GM18505 (cell line): ENCODE measurements at regions not wholly inside any gene's neighbourhood (a gene's known extent, or its start where the extent isn't known, plus 50 kb on each side); places are given as distances from the start of the nearest gene placed in this dataset.

Experiments
- ATAC-seq: cut with Tn5 transposase; IDR thresholded peaks from one replicate; pipeline ENCODE4 v1.9.1; 2021; ENCODE audit not compliant: unreplicated experiment
- POLR2A ChIP-seq: IDR thresholded peaks from 4 replicates; pipeline ENCODE4 v1.6.1; 2011; ENCODE audit warnings: borderline replicate concordance; ENCODE audit not compliant: insufficient read depth, insufficient read length; ENCODE audit errors: extremely low read depth

DNA sequence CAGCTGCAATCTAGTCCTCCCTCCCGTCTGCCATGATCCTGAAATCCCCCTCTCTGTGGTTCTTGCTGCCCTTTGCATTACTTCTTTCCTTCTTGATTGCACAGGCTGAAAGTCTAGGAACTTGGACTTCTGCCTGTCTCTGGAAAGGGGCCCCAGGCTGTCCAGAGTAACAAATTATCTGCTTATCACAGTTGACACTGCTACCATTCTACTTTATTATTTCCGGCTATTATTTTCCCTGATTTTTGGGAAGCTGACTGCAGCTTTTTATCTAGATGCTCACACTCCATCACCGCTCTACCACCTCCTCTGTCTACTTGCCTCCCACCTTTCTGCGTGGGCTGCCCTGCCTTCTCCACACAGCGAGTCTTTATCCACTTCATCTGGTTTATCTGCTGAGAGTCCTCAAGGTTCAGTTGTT, 202.1 kb upstream of the PLXNA2 start:
- TF ChIP-seq POLR2A, result no peak
- no peak for ATAC-seq

DNA sequence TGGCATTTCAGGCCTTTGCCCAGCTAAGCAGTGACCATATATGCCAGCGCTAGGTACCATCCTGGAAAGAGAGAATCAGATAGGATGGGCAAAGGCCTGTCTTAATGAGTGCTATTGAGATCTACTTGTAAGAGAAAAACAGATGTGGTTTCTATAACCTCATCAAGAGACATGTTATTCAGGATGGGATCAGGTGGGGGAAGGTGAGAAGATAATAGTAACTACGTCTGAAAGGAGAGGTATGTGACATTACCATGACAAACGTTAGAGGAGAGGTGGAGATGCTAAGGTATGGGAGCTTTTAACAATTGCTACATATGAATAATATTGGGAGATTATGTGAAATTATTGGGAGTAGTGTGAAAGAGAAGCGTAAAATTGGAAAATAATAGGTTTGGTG, 204.2 kb upstream of the PLXNA2 start:
- no peak for TF ChIP-seq POLR2A
- no peak for ATAC-seq

DNA sequence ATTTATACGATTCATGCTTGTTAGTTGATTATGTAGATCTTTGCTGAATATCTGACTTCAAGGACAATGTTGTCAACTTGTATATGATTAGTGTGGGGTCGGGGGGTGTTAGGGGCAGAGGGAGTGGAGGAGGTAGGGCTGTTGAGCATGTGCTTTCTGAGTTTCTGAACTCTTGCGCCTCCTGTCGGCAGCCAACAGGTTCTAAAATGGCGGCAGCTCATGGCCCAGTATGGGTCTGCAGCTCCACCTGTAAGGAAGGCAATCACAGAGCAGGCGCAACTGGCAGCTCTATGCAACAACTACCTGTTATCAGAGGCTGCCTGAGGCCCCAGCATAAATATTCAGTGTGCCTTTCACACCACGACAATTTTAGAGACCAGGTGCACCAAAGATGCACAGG, 205.8 kb upstream of the PLXNA2 start:
- no peak for TF ChIP-seq POLR2A
- ATAC-seq, result no peak

DNA sequence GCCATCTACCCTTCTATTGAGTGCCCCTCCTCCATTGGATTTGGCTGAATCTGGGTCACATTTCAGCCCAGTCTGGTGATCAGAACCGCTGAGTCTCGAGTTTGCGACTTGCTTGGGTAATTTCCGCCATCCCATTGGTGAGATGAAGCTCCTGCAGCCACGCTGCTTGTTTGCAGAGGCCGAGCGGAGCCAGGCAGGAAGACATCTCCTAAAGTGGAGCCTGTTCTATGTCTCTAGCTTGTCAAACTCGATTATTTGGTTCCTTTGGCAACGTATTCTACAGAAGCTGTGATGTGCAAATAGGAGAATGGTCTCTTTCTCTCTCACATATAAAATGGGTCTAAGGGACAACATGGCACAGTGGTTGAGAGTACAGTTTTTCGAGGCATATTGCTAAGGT, 206.8 kb upstream of the PLXNA2 start:
- no peak for ATAC-seq
- no peak for TF ChIP-seq POLR2A

DNA sequence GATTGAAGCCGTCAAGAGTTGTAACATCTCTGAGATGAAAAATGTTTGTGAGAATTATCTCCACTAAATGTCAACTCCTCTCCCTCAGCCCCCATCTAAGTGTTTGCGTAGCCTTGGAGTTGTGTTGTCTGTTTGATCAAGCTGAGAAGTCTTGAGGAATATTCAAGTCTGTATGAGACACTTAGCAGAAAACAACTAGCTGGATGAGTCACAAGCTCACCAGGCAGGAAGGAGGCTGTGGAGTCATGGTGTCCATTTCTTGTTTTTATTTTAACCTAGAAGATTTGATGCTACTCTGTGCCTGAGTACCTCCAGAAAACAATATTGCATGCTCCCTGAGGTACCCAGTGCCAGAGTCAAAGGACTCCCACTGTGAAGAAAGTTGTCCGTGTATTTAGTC, 211.6 kb upstream of the PLXNA2 start:
- no peak for ATAC-seq
- TF ChIP-seq POLR2A, result no peak

DNA sequence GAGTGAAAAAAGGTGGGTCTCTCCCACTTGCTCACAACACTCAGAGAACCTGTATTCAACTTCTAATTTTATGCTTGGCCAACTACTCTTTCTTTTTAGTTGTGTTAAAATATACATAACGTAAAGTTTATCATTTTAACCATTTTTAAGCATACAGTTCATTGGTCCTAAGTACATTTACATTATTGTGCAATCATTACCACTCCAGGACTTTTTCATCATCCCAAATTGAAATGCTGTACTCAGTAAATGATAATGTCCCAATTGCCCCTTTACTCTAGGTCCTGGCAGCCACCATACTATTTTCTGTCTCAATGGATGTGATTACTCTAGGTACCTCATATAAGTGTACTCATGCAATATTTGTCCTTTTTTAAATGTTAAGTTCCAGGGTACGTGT, 212.3 kb upstream of the PLXNA2 start:
- no peak for ATAC-seq
- TF ChIP-seq POLR2A, result no peak

DNA sequence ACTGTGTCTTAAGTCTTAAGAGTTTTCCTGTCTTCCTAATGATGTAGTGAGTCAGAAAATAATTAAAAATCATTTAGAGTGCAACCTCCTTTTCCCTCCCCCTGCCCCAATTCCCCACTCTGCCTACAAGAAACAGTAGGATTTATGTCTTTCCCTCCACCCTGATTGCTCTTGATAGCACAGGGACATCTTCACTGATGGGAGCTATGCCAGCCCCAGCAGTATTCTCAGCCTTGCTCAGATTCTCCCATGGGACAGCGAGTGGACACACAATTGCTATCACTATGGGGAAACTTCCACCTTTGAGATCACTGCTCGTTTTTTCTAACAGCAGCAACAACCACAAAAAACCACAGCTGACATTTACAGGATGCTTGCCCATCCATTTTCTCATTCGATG, 216.6 kb upstream of the PLXNA2 start:
- ATAC-seq, result no peak
- TF ChIP-seq POLR2A, result no peak

DNA sequence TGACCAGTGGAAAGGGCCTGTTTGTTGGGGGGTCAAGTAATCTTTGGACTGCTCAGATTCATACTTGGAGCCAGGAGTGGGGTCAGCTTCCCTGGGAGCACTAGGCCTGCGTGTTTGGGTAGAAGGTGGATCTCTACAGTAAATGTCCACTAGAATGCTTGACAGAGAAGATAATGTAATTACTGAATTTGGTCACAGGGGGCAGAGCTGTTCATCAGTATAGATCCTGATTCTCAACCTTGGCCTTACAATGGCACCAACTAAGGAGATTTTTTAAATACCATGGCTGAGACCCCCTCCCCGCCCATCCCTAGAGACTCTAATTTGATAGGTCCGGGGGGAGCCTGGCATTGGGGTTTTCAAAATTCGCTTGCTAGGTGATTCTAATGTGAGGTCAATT, 217.5 kb upstream of the PLXNA2 start:
- TF ChIP-seq POLR2A, result no peak
- ATAC-seq, result no peak

DNA sequence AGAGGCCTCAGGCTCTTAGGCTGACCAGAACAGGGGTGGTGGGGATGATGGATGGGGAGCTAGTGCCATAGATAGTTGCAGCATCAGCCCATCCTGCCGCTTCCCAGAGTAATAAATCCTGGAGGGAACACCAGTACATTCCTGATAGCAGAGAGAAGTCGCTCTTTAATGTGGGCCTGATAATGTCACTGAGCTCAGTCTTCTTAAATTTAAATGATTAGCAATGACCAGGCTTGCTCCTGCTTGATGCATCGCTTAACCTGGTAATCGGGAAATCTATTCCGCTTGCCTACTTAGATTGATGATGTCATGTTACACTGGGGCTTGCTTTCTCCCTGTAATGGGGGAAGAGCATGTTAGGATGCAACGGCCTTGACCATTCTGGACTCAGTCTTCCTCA, 218.6 kb upstream of the PLXNA2 start:
- TF ChIP-seq POLR2A, result no peak
- ATAC-seq, result no peak

DNA sequence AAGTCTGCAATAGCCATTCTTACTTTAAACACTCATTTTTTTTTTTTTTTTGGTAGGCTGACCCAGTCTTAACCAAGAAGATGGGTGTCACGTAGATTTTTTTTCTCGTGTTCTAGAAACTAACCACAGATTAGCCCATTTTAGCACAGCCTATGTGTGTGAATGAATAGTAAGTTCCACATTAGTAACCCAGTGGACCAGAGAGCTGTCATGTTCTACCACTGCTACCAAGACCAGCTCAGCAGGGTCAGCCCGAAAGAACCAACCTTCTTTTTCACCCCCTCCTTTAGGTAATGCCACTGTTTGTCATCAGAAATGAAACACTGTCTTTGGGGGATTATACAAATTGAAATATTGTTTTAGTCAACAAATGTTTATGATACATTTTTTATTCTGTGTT, 221.1 kb upstream of the PLXNA2 start:
- ATAC-seq, result no peak
- no peak for TF ChIP-seq POLR2A

DNA sequence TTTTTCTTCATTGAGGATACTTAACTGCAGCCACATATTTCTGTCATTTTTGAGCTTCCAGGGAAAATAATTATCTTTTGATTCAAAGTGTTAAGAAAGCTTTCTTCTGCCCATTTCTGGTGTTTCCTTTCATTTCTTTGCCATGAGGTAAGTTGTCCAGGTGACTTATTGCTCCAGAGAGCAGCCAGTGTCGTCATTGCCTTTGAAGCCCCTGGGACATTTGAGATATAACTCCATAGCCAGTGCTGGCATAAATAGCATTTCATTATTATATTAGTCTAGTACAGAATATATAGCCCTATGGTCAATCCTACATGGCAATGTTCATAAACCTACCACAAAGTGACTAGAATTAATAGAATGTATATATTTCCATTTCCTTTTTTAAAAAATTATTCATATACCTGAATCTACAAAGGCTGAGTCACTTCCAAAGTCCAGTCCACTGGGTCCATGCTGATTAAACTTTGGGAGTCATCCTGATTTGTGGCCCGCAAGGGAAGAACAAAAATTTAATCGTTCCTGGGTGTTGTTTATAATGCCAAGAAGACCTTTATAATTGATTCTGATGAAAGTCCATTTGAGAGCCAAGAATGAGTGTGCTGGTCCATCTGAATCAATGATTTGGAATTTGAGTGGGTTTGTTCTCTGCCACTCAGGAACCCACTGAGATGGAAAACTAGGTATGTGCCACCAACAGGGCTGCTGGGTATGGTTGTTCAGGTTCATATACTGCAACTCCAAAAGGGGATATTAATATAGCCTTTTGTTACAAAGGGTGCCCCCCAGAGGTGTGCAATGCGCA, 221.8 kb upstream of the PLXNA2 start:
- TF ChIP-seq POLR2A, result no peak
- ATAC-seq, result no peak

DNA sequence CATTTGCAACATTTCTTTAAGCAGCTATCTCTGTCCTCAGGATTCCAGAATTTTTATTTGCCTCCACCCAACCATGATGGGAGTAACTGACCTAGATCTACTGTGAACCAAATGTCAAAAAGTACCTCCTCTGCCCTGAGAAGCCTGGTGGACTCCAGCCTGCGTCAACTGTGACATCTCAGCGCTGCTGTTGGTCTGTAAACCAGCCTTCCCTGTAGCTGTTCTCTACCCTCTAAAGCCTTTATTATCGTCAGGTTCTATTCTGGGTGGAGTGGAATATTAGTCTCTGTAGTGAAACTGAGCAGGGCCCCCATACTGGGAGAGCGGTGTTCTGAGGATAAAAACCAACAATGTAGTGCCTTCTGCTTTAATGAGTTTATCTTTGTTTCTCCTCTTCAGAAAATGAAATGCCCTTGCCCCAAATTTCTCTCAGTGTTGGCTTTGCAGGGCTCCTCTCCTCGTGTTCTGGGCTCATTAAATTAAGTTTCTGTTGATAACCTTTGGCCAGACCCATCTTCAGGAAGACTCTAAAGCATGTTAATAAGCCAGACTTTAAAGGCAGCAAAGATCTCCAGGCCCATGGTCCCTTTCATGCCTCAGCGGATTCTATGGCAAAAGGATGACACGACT, 223.1 kb upstream of the PLXNA2 start:
- ATAC-seq, result no peak
- no peak for TF ChIP-seq POLR2A

DNA sequence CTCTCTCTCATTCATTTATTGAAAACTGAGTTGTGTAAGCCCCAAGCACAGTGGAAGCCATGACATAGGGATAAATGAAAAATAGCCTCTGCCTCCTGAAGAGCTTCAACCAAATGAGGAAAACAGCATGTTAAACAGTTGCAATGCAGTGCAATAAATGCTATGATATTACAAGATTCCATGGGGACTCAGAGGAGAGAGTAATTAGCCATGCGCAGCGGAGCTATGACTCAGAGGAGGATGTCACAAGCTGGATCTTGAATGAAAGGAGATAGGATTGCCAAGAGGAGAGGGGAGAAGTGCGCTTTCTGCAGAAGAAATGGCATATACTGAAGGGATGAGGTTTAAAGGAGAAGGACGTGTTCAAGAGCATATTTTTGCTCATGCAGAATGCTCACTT, 231.3 kb upstream of the PLXNA2 start:
- no peak for ATAC-seq
- no peak for TF ChIP-seq POLR2A
